ENCODE measurements at regions not wholly inside any gene's neighbourhood (a gene's known extent, or its start where the extent isn't known, plus 50 kb on each side); places are given as distances from the start of the nearest gene placed in this dataset.

DNA sequence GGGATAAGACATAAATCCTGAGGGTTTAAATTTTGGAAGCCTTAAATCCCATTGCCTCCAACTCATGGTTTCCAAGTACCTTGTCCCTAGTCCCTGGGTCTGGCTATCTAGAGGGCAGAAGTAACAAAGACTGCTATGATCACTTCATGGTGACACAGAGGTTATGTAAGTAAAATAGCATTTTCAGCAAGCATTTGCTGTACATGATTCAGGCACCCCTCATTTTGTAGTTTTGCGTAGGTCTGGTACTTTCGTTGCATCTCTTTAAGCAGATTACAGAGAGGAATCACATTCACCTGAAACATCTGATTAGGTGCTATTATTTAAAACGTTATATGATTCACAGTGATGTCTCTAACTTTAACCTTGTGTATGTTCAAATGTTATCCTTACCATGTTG, 480.1 kb downstream of the XIRP2 start:
- H3K27ac ChIP-seq = no peak overlapping the region
- ATAC-seq = no peak
- H3K36me3 ChIP-seq = no peaks in the 10 kb centered on the region
- no peaks in the 10 kb centered on the region for H3K27me3 ChIP-seq
- H3K9me3 ChIP-seq = no peaks in the 10 kb centered on the region
- no peaks in the 10 kb centered on the region for H3K4me1 ChIP-seq
- H3K4me3 ChIP-seq = no peak overlapping the region
- TF ChIP-seq, protein P1, sequence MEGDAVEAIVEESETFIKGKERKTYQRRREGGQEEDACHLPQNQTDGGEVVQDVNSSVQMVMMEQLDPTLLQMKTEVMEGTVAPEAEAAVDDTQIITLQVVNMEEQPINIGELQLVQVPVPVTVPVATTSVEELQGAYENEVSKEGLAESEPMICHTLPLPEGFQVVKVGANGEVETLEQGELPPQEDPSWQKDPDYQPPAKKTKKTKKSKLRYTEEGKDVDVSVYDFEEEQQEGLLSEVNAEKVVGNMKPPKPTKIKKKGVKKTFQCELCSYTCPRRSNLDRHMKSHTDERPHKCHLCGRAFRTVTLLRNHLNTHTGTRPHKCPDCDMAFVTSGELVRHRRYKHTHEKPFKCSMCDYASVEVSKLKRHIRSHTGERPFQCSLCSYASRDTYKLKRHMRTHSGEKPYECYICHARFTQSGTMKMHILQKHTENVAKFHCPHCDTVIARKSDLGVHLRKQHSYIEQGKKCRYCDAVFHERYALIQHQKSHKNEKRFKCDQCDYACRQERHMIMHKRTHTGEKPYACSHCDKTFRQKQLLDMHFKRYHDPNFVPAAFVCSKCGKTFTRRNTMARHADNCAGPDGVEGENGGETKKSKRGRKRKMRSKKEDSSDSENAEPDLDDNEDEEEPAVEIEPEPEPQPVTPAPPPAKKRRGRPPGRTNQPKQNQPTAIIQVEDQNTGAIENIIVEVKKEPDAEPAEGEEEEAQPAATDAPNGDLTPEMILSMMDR (IDR thresholded peaks at IDR 0.05) = no peak
- TF ChIP-seq POLR2A (IDR thresholded peaks at IDR 0.05) (no peak), EP300 (IDR thresholded peaks at IDR 0.05) (no peak), POLR2AphosphoS5 (IDR thresholded peaks at IDR 0.05) (no peak)
- WGBS, 2 donors (ENCODE audit: low coverage in 1 of 2) = 93 to 96% methylated on average over 2 to 3 of the region's 3 CpGs

DNA sequence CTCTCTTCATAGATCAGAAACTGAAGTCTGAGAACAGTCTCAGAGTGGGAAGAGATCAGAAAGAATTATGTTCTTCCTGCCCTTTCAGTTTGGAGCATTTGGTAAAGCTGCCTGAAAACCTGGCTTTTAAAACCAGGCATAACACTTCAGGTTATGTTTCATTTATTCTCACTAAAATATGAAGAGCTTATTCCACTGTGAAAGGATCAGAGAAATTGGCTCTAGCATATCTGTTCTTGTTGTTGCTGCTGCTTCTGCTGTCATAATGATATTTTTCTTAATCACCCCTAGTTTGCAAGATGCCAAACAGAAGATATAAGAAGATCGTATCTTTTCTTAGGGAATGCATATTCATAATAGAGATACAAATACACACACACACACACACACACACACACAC, 476.9 kb downstream of the XIRP2 start:
- WGBS, 2 donors (ENCODE audit: low coverage in 1 of 2) = 43 to 57% methylated on average over 1 of the region's 1 CpG
- H3K4me3 ChIP-seq = no peak overlapping the region
- no peak overlapping the region for H3K27ac ChIP-seq
- no peaks in the 10 kb centered on the region for H3K4me1 ChIP-seq
- H3K9me3 ChIP-seq = no peaks in the 10 kb centered on the region
- H3K27me3 ChIP-seq = no peaks in the 10 kb centered on the region
- no peaks in the 10 kb centered on the region for H3K36me3 ChIP-seq
- ATAC-seq = no peak
- no peak for TF ChIP-seq POLR2AphosphoS5 (IDR thresholded peaks at IDR 0.05)
- no peak for TF ChIP-seq POLR2A (IDR thresholded peaks at IDR 0.05)
- no peak for TF ChIP-seq EP300 (IDR thresholded peaks at IDR 0.05)
- TF ChIP-seq, protein P1 (IDR thresholded peaks at IDR 0.05) = no peak

DNA sequence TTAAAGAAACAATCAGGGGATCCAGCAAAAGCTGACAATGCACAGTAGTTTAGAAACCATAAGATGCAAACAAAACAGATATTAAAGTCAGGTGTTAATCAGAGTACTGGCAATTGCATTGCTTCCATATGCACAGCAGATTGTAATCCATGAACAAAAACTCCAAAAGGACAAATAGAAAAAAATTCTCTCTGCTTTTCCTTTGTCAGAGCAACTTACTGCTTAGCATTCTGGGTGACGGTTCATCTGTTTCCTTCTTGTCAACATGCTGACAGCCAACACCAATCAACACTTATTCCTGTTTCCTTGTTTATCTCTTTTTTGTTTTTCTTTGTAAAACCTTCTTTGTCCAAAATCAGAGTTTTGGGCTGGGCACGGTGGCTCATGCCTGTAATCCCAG, 473.1 kb downstream of the XIRP2 start:
- no peak for ATAC-seq
- WGBS, 2 donors (ENCODE audit: low coverage in 1 of 2) = 10 to 43% methylated on average over 2 of the region's 2 CpGs
- Histone ChIP-seq H3K27ac (no peak overlapping the region), H3K4me3 (no peak overlapping the region), H3K27me3 (no peaks in the 10 kb centered on the region), H3K36me3 (no peaks in the 10 kb centered on the region), H3K4me1 (no peaks in the 10 kb centered on the region), H3K9me3 (no peaks in the 10 kb centered on the region)
- no peak for TF ChIP-seq POLR2A (IDR thresholded peaks at IDR 0.05)
- TF ChIP-seq EP300 (IDR thresholded peaks at IDR 0.05) = no peak
- TF ChIP-seq, protein P1 (IDR thresholded peaks at IDR 0.05) = no peak
- TF ChIP-seq POLR2AphosphoS5 (IDR thresholded peaks at IDR 0.05) = no peak

DNA sequence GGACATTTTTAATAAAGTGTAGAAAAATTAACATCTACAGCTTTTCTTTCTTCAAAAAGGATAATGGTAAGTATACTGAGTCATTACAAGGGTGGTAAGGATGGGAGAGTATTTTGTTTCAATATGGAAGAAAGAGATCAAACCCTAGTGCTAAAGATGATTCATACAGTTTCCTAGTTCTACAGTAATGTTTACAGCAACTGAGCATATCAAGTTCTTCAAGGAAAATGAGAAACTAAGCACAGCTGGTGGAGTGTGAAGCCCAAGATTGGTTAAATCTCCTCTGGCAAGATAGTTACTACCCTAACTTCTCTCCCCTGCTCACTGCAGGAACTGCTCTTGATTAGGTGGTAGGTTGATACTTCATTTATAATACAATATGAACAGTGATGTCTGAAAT, 467.5 kb downstream of the XIRP2 start:
- Histone ChIP-seq H3K27me3 (no peaks in the 10 kb centered on the region), H3K4me1 (no peaks in the 10 kb centered on the region), H3K9me3 (no peaks in the 10 kb centered on the region), H3K36me3 (no peaks in the 10 kb centered on the region), H3K4me3 (no peak overlapping the region), H3K27ac (no peak overlapping the region)
- TF ChIP-seq POLR2AphosphoS5 (IDR thresholded peaks at IDR 0.05) = no peak
- TF ChIP-seq, protein P1 (IDR thresholded peaks at IDR 0.05) = no peak
- TF ChIP-seq EP300 (IDR thresholded peaks at IDR 0.05) = no peak
- TF ChIP-seq POLR2A (IDR thresholded peaks at IDR 0.05) = no peak
- no peak for ATAC-seq

DNA sequence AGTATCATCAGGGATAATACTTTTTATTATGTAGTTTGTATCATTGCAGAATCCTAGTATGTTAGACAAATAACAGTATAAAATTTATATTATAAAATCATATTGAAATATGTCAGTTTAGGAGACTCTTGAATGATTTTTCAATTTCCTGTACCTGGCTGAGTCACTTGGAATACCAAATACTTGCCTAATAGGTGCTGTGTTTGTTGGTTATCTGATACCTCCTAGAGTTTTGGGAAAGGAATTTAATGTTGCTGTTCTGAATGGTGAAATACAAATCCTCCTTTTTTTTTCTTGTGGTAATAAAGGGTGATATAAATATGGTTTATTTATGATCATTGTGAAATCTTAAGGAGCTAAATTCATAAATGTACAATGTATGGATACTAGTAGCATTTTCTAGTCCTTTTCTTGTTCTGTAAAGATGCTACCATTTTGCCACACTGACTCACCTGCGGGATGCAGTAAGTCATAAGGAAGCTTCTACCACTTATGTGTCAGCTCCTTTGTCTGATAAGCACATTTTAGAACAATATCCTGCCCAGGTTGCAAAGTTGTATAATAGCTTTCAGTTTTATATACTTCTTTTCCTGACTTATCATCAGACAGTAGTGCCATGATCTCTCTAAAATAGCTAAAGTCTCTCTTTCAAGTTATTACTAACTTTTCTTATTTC, 465.5 kb downstream of the XIRP2 start:
- H3K9me3 ChIP-seq = no peaks in the 10 kb centered on the region
- 92 to 93% methylated on average over 1 of the region's 1 CpG for WGBS, 2 donors (ENCODE audit: low coverage in 1 of 2)
- no peak overlapping the region for H3K4me3 ChIP-seq
- H3K27me3 ChIP-seq = no peaks in the 10 kb centered on the region
- ATAC-seq = no peak
- no peak overlapping the region for H3K27ac ChIP-seq
- no peaks in the 10 kb centered on the region for H3K4me1 ChIP-seq
- TF ChIP-seq POLR2AphosphoS5 (IDR thresholded peaks at IDR 0.05) (no peak), POLR2A (IDR thresholded peaks at IDR 0.05) (no peak), EP300 (IDR thresholded peaks at IDR 0.05) (no peak)
- TF ChIP-seq, protein P1 (IDR thresholded peaks at IDR 0.05) = no peak
- no peaks in the 10 kb centered on the region for H3K36me3 ChIP-seq
